ENCODE measurements at regions not wholly inside any gene's neighbourhood (a gene's known extent, or its start where the extent isn't known, plus 50 kb on each side); places are given as distances from the start of the nearest gene placed in this dataset.

DNA sequence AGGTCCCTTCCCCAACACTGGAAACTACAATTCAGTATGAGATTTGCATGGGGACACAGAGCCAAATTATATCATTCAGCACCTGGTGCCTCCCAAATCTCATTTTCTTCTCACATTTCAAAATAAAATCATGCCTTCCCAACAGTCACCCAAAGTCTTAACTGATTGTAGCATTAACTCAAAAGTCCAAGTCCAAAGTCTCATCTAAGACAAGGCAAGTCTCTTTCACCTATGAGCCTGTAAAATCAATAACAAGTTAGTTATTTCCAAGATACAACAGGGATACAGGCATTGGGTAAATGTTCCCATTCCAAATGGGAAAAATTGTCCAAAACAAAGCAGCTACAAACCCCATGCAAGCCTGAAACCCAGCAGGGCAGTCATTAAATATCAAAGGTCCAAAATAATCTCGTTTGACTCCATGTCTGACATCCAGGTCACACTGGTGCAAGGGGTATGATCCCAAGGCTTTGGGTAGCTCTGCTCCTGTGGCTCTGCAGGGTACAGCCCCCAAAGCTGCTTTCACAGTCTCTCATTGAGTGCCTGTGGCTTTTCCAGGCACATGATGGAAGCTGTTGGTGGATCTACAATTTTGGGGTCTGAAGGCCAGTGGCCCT, 1370.1 kb upstream of the DDX18 start:
- DNase-seq (no peak), ATAC-seq (ENCODE audit: insufficient read depth, low read depth) (no peak)
- no peak overlapping the region for H3K4me2 ChIP-seq (ENCODE audit: insufficient read depth, low read length)
- H3K4me3 ChIP-seq (ENCODE audit: low read depth in 1 of 2, low read length in 2 of 2) = no peak overlapping the region
- peaks cover 11% of the 10 kb centered on the region for H3K9me3 ChIP-seq (ENCODE audit: insufficient read depth, low read length, severe bottlenecking)
- H3K27ac ChIP-seq (ENCODE audit: low read length) = no peak overlapping the region
- peaks cover 22% of the 10 kb centered on the region for H3K4me1 ChIP-seq (ENCODE audit: insufficient read depth, low read length)
- H3K9ac ChIP-seq (ENCODE audit: low read depth, low read length) = no peak overlapping the region
- no peaks in the 10 kb centered on the region for H3K27me3 ChIP-seq (ENCODE audit: insufficient read depth, low read length, poor library complexity)
- no peak overlapping the region for H2AFZ ChIP-seq (ENCODE audit: low read depth, low read length)
- TF ChIP-seq EZH2 (IDR thresholded peaks at IDR 0.05; ENCODE audit: borderline replicate concordance, low read depth, low read length, severe bottlenecking) = no peak
- TF ChIP-seq, protein P1, sequence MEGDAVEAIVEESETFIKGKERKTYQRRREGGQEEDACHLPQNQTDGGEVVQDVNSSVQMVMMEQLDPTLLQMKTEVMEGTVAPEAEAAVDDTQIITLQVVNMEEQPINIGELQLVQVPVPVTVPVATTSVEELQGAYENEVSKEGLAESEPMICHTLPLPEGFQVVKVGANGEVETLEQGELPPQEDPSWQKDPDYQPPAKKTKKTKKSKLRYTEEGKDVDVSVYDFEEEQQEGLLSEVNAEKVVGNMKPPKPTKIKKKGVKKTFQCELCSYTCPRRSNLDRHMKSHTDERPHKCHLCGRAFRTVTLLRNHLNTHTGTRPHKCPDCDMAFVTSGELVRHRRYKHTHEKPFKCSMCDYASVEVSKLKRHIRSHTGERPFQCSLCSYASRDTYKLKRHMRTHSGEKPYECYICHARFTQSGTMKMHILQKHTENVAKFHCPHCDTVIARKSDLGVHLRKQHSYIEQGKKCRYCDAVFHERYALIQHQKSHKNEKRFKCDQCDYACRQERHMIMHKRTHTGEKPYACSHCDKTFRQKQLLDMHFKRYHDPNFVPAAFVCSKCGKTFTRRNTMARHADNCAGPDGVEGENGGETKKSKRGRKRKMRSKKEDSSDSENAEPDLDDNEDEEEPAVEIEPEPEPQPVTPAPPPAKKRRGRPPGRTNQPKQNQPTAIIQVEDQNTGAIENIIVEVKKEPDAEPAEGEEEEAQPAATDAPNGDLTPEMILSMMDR (IDR thresholded peaks at IDR 0.05; ENCODE audit: borderline replicate concordance, extremely low read depth, low read length, poor library complexity, severe bottlenecking) = no peak
- no peaks in the 10 kb centered on the region for H3K36me3 ChIP-seq (ENCODE audit: insufficient read depth, low read length)
- H3K79me2 ChIP-seq (ENCODE audit: insufficient read depth, low read length) = no peaks in the 10 kb centered on the region
- no peaks in the 10 kb centered on the region for H4K20me1 ChIP-seq (ENCODE audit: insufficient read depth, low read length)

DNA sequence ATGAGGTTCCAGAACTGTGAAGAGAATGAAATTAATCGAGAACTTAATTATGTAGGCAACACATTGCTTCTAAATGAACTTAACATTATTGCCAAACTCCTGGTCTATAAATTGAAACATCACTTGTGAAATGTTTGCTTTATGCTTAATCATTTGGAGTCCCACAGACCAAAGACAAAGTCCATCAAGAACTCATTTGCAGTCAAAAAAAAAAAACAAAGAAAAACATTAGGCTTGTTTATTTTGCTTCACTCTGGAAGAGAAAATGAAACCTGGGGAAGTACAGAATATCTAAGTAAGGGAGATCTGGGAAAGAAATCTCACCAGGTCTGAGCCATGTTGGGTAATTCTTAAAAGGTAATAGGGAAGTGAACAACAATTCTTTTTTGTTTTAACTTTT, 1363.5 kb upstream of the DDX18 start:
- no peaks in the 10 kb centered on the region for H3K36me3 ChIP-seq (ENCODE audit: insufficient read depth, low read length)
- H4K20me1 ChIP-seq (ENCODE audit: insufficient read depth, low read length) = no peaks in the 10 kb centered on the region
- no peaks in the 10 kb centered on the region for H3K79me2 ChIP-seq (ENCODE audit: insufficient read depth, low read length)
- no peak overlapping the region for H2AFZ ChIP-seq (ENCODE audit: low read depth, low read length)
- H3K4me3 ChIP-seq (ENCODE audit: low read depth in 1 of 2, low read length in 2 of 2) = no peak overlapping the region
- no peaks in the 10 kb centered on the region for H3K27me3 ChIP-seq (ENCODE audit: insufficient read depth, low read length, poor library complexity)
- H3K9ac ChIP-seq (ENCODE audit: low read depth, low read length) = no peak overlapping the region
- DNase-seq (no peak), ATAC-seq (ENCODE audit: insufficient read depth, low read depth) (no peak)
- peaks cover 11% of the 10 kb centered on the region for H3K9me3 ChIP-seq (ENCODE audit: insufficient read depth, low read length, severe bottlenecking)
- peaks cover 16% of the 10 kb centered on the region for H3K4me1 ChIP-seq (ENCODE audit: insufficient read depth, low read length)
- no peak overlapping the region for H3K27ac ChIP-seq (ENCODE audit: low read length)
- no peak overlapping the region for H3K4me2 ChIP-seq (ENCODE audit: insufficient read depth, low read length)
- TF ChIP-seq, protein P1 (IDR thresholded peaks at IDR 0.05; ENCODE audit: borderline replicate concordance, extremely low read depth, low read length, poor library complexity, severe bottlenecking) = no peak
- TF ChIP-seq EZH2 (IDR thresholded peaks at IDR 0.05; ENCODE audit: borderline replicate concordance, low read depth, low read length, severe bottlenecking) = no peak

DNA sequence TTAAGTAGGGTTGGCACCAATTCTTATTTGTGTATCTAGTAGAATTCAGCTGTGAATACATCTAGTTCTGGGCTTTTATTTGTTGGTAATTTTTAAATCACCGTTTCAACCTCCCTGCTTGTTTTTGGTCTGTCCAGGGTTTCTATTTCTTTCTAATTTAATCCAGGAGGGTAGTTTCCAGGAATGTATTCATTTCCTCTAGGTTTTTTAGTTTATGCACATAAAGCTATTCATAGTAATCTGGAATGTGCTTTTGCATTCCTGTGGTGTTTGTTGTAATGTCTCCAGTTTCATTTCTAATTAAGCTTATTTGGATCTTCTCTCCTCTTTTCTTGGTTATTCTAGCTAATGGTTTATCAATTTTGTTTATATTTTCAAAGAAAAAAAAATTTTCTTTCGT, 1361.8 kb upstream of the DDX18 start:
- Histone ChIP-seq H3K27me3 (ENCODE audit: insufficient read depth, low read length, poor library complexity) (no peaks in the 10 kb centered on the region), H3K4me2 (ENCODE audit: insufficient read depth, low read length) (no peak overlapping the region), H3K36me3 (ENCODE audit: insufficient read depth, low read length) (no peaks in the 10 kb centered on the region), H3K4me3 (ENCODE audit: low read depth in 1 of 2, low read length in 2 of 2) (no peak overlapping the region), H4K20me1 (ENCODE audit: insufficient read depth, low read length) (no peaks in the 10 kb centered on the region), H3K27ac (ENCODE audit: low read length) (no peak overlapping the region), H3K9ac (ENCODE audit: low read depth, low read length) (no peak overlapping the region), H3K9me3 (ENCODE audit: insufficient read depth, low read length, severe bottlenecking) (peaks cover 22% of the 10 kb centered on the region), H3K79me2 (ENCODE audit: insufficient read depth, low read length) (no peaks in the 10 kb centered on the region), H3K4me1 (ENCODE audit: insufficient read depth, low read length) (peaks cover 7% of the 10 kb centered on the region), H2AFZ (ENCODE audit: low read depth, low read length) (no peak overlapping the region)
- ATAC-seq (ENCODE audit: insufficient read depth, low read depth) (no peak), DNase-seq (no peak)
- no peak for TF ChIP-seq EZH2 (IDR thresholded peaks at IDR 0.05; ENCODE audit: borderline replicate concordance, low read depth, low read length, severe bottlenecking)
- TF ChIP-seq, protein P1 (IDR thresholded peaks at IDR 0.05; ENCODE audit: borderline replicate concordance, extremely low read depth, low read length, poor library complexity, severe bottlenecking) = no peak

All from DND-41 (cell line).